IMR-90 (cell line): ENCODE measurements at regions not wholly inside any gene's neighbourhood (a gene's known extent, or its start where the extent isn't known, plus 50 kb on each side); places are given as distances from the start of the nearest gene placed in this dataset.

Experiments used
- ATAC-seq: fragments of 200-7000 bp; cut with Tn5 transposase; 2 replicates; pipeline ENCODE4 v1.9.1; 2020; ENCODE audit warnings: low read depth, mild to moderate bottlenecking, moderate library complexity
- BruUV-seq: library from RNA; stranded (reverse); fragments of 400-500 nt; replicated peaks from 2 replicates; lab custom pipeline; 2021; lab: Mats Ljungman, UMichigan
- CTCF ChIA-PET: fragments of 300-600 bp; formaldehyde crosslinking; extraction: SDS; loops from one replicate; lab custom pipeline; 2021; ENCODE audit warnings: antibody characterized with exemption; lab: Yijun Ruan, JAX
- POLR2A ChIA-PET: fragments of 300-600 bp; sonication (Branson Sonifier 250); formaldehyde crosslinking; loops from one replicate; lab custom pipeline; 2022; ENCODE audit warnings: antibody characterized with exemption; ENCODE audit not compliant: unreplicated experiment; lab: Charles Lee
- DNase-seq: peaks from one replicate; pipeline ENCODE4 v3.0.0; 2013
- H2AFZ ChIP-seq: replicated peaks from 2 replicates; pipeline ENCODE3; 2013; ENCODE audit warnings: low read length, mild to moderate bottlenecking; ENCODE audit not compliant: poor library complexity
- H2AK5ac ChIP-seq: 2 replicates; pipeline ENCODE4 v1.6.1; 2013; ENCODE audit warnings: low read depth, low read length, inconsistent platforms
- H2AK9ac ChIP-seq: replicated peaks from 2 replicates; pipeline ENCODE3; 2013; ENCODE audit warnings: mild to moderate bottlenecking, low read depth, low read length, moderate library complexity; ENCODE audit not compliant: poor library complexity
- H2BK120ac ChIP-seq: 2 replicates; pipeline ENCODE4 v1.6.1; 2013; ENCODE audit warnings: low read depth, low read length, inconsistent platforms
- H2BK15ac ChIP-seq: 3 replicates; pipeline ENCODE4 v1.6.1; 2013; ENCODE audit warnings: low read depth, low read length, inconsistent platforms
- H2BK20ac ChIP-seq: 2 replicates; pipeline ENCODE4 v1.6.1; 2013; ENCODE audit warnings: low read depth, mild to moderate bottlenecking, inconsistent platforms, low read length, moderate library complexity
- H2BK5ac ChIP-seq: 2 replicates; pipeline ENCODE4 v1.6.1; 2013; ENCODE audit warnings: mild to moderate bottlenecking, low read depth, low read length, inconsistent platforms; ENCODE audit not compliant: poor library complexity, severe bottlenecking
- H3K14ac ChIP-seq: replicated peaks from 2 replicates; pipeline ENCODE4 v1.6.1; 2013; ENCODE audit warnings: low read depth, low read length, inconsistent platforms
- H3K18ac ChIP-seq: 2 replicates; pipeline ENCODE4 v1.6.1; 2013; ENCODE audit warnings: low read depth, low read length, control low read depth
- H3K23ac ChIP-seq: 2 replicates; pipeline ENCODE4 v1.6.1; 2013; ENCODE audit warnings: low read depth, low read length, inconsistent platforms
- H3K27ac ChIP-seq: 2 replicates; pipeline ENCODE4 v1.5.1; 2013; ENCODE audit warnings: mild to moderate bottlenecking, control low read depth, low read length; ENCODE audit not compliant: insufficient read depth
- H3K27me3 ChIP-seq: 2 replicates; pipeline ENCODE4 v1.6.1; 2013; ENCODE audit warnings: low read length; ENCODE audit not compliant: control insufficient read depth, insufficient read depth
- H3K36me3 ChIP-seq: 2 replicates; pipeline ENCODE4 v1.6.1; 2013; ENCODE audit warnings: low read length, mixed read lengths; ENCODE audit not compliant: control insufficient read depth, insufficient read depth
- H3K4ac ChIP-seq: 2 replicates; pipeline ENCODE4 v1.6.1; 2013; ENCODE audit warnings: low read depth, low read length, inconsistent platforms
- H3K4me1 ChIP-seq: 2 replicates; pipeline ENCODE4 v1.6.1; 2013; ENCODE audit warnings: low read length, mixed read lengths; ENCODE audit not compliant: control insufficient read depth, insufficient read depth
- H3K4me2 ChIP-seq: 2 replicates; pipeline ENCODE4 v1.6.1; 2013; ENCODE audit warnings: low read depth, mild to moderate bottlenecking, control low read depth, low read length, moderate library complexity
- H3K4me3 ChIP-seq: 2 replicates; pipeline ENCODE4 v1.5.1; 2013; ENCODE audit warnings: low read depth, mild to moderate bottlenecking, control low read depth, low read length, moderate library complexity; ENCODE audit not compliant: insufficient read depth
- H3K56ac ChIP-seq: 2 replicates; pipeline ENCODE4 v1.6.1; 2013; ENCODE audit warnings: low read length, inconsistent platforms; ENCODE audit not compliant: insufficient read depth; ENCODE audit errors: extremely low read depth
- H3K79me1 ChIP-seq, 2 experiments: 2 replicates each; pipeline ENCODE4 v1.6.1; 2013; ENCODE audit warnings: low read length in 2 of 2, inconsistent platforms in 1 of 2, low read depth in 1 of 2
- H3K9ac ChIP-seq: 2 replicates; pipeline ENCODE4 v1.6.1; 2013; ENCODE audit warnings: low read depth, low read length, control low read depth
- H3K9me1 ChIP-seq: 2 replicates; pipeline ENCODE4 v1.6.1; 2013; ENCODE audit warnings: low read length, inconsistent platforms; ENCODE audit not compliant: insufficient read depth
- H3K9me3 ChIP-seq: 2 replicates; pipeline ENCODE4 v1.6.1; 2013; ENCODE audit warnings: low read length; ENCODE audit not compliant: control insufficient read depth, insufficient read depth
- H4K20me1 ChIP-seq: 2 replicates; pipeline ENCODE4 v1.6.1; 2013; ENCODE audit warnings: low read length, inconsistent platforms; ENCODE audit not compliant: insufficient read depth
- H4K5ac ChIP-seq: 2 replicates; pipeline ENCODE4 v1.6.1; 2013; ENCODE audit warnings: mild to moderate bottlenecking, low read depth, low read length, control low read depth
- H4K8ac ChIP-seq, 2 experiments: 2 replicates each; pipeline ENCODE4 v1.6.1; 2013; ENCODE audit warnings: low read depth in 2 of 2, low read length in 2 of 2, control low read depth in 1 of 2, inconsistent platforms in 1 of 2
- H4K91ac ChIP-seq: 2 replicates; pipeline ENCODE4 v1.6.1; 2013; ENCODE audit warnings: low read depth, low read length, inconsistent platforms; ENCODE audit not compliant: insufficient read depth
- BHLHE40 ChIP-seq: fragments of 150-350 bp; IDR thresholded peaks from 2 replicates; pipeline ENCODE4 v1.6.1; 2016; ENCODE audit warnings: mild to moderate bottlenecking, low read depth, low read length
- CEBPB ChIP-seq: IDR thresholded peaks from 2 replicates; pipeline ENCODE4 v1.6.1; 2012; ENCODE audit warnings: low read depth, low read length, improper control_type of control experiment
- CHD1 ChIP-seq: IDR thresholded peaks from 2 replicates; pipeline ENCODE4 v1.6.1; 2012; ENCODE audit warnings: low read depth, low read length, improper control_type of control experiment
- CTCF ChIP-seq: conservative IDR thresholded peaks from 2 replicates; pipeline ENCODE4 v1.5.1; 2012; ENCODE audit warnings: mild to moderate bottlenecking, low read depth, low read length, improper control_type of control experiment
- MAFK ChIP-seq: IDR thresholded peaks from 2 replicates; pipeline ENCODE4 v1.6.1; 2012; ENCODE audit warnings: low read depth, low read length, improper control_type of control experiment
- MAZ ChIP-seq: IDR thresholded peaks from 2 replicates; pipeline ENCODE4 v1.6.1; 2012; ENCODE audit warnings: low read depth, mild to moderate bottlenecking, low read length, improper control_type of control experiment, moderate library complexity, borderline replicate concordance
- MXI1 ChIP-seq: IDR thresholded peaks from 2 replicates; pipeline ENCODE4 v1.6.1; 2012; ENCODE audit warnings: low read depth, mild to moderate bottlenecking, low read length, moderate library complexity, borderline replicate concordance
- NFE2L2 ChIP-seq: fragments of 150-350 bp; IDR thresholded peaks from 2 replicates; pipeline ENCODE4 v1.6.1; 2016; ENCODE audit warnings: low read depth, mild to moderate bottlenecking, low read length
- POLR2A ChIP-seq: IDR thresholded peaks from 2 replicates; pipeline ENCODE4 v1.6.1; 2012; ENCODE audit warnings: mild to moderate bottlenecking, low read depth, low read length
- RAD21 ChIP-seq: IDR thresholded peaks from 2 replicates; pipeline ENCODE4 v1.6.1; 2012; ENCODE audit warnings: low read length, improper control_type of control experiment
- SMC3 ChIP-seq: fragments of 150-350 bp; IDR thresholded peaks from 2 replicates; pipeline ENCODE4 v1.6.1; 2016; ENCODE audit warnings: low read depth, mild to moderate bottlenecking, antibody characterized with exemption, low read length, moderate library complexity
- WGBS, 2 experiments: methylation state at CpG; one replicate each; pipeline versions ENCODE4 v1.1.5 to v1.1.7; 2013; ENCODE audit warnings: missing lambda C conversion rate in 2 of 2; ENCODE audit not compliant: insufficient read length in 1 of 2; ENCODE audit errors: extremely low coverage in 2 of 2; 5-methylcytosine and 5-hydroxymethylcytosine counted together
- dilution Hi-C: fragments of 300-500 bp; cut with HindIII; formaldehyde crosslinking; loops from one replicate; pipeline ENCODE4 v1.14.3; 2018; ENCODE audit warnings: low sequenced_read_pairs; ENCODE audit not compliant: unreplicated experiment
- in situ Hi-C: fragments of 300-500 bp; cut with MboI; formaldehyde crosslinking; loops from 3 replicates; pipeline ENCODE4 v1.14.3; 2019; ENCODE audit warnings: low sequenced_read_pairs, inconsistent platforms, mixed read lengths
- intact Hi-C: fragments of 100-400 bp; cut with micrococcal nuclease; formaldehyde crosslinking; loops from 2 replicates; pipeline ENCODE4 v1.10.0; 2022

- POLR2A ChIA-PET, result no interaction called here
- Histone ChIP-seq H3K4me1 (no peaks in the 10 kb centered on the region), H3K36me3 (no peaks in the 10 kb centered on the region), H3K9me1 (no peaks in the 10 kb centered on the region), H3K4me2 (no peak overlapping the region), H3K23ac (no peak overlapping the region), H3K27me3 (no peaks in the 10 kb centered on the region), H2AK9ac (no peak overlapping the region), H3K4me3 (no peak overlapping the region), H4K5ac (no peak overlapping the region), H2BK5ac (no peak overlapping the region), H2BK120ac (no peak overlapping the region), H4K91ac (no peak overlapping the region), H3K18ac (no peak overlapping the region), H4K20me1 (no peaks in the 10 kb centered on the region), H3K9me3 (peaks cover 12% of the 10 kb centered on the region; the same call in 1 of the 2 replicates), H3K14ac (no peak overlapping the region), H2BK15ac (no peak overlapping the region), H3K56ac (no peak overlapping the region), H2BK20ac (no peak overlapping the region), H3K9ac (no peak overlapping the region), H4K8ac (no peak overlapping the region), H3K4ac (no peak overlapping the region), H3K27ac (no peak overlapping the region), H2AFZ (no peak overlapping the region), H3K79me1 (no peaks in the 10 kb centered on the region), H2AK5ac (no peak overlapping the region)
- WGBS, 2 experiments, result 80% methylated on average over 2 of the region's 5 CpGs; no CpG with 5 or more reads in 1 of the 2 experiments
- TF ChIP-seq RAD21 (no peak), POLR2A (no peak), CTCF (no peak), MAZ (no peak), SMC3 (no peak), CEBPB (no peak), MAFK (no peak), CHD1 (no peak), BHLHE40 (no peak), NFE2L2 (no peak), MXI1 (no peak)
- in situ Hi-C loops, result no loop called here
- no TSS peak for BruUV-seq
- intact Hi-C loops, result no loop called here
- ATAC-seq (no peak), DNase-seq (no peak)
- CTCF ChIA-PET, result no interaction called here
- dilution Hi-C loops, result no loop called here
Observed at GRCh38 chr10:121231079-121231478, 367.2 kb downstream of the FGFR2 start.
